Right forelimb (tissue), 1 donor: ENCODE measurements at regions not wholly inside any gene's neighbourhood (a gene's known extent, or its start where the extent isn't known, plus 50 kb on each side); places are given as distances from the start of the nearest gene placed in this dataset.

Experiments used
- DNase-seq: peaks from one replicate; pipeline ENCODE4 v3.0.0-alpha.2; 2018

DNA sequence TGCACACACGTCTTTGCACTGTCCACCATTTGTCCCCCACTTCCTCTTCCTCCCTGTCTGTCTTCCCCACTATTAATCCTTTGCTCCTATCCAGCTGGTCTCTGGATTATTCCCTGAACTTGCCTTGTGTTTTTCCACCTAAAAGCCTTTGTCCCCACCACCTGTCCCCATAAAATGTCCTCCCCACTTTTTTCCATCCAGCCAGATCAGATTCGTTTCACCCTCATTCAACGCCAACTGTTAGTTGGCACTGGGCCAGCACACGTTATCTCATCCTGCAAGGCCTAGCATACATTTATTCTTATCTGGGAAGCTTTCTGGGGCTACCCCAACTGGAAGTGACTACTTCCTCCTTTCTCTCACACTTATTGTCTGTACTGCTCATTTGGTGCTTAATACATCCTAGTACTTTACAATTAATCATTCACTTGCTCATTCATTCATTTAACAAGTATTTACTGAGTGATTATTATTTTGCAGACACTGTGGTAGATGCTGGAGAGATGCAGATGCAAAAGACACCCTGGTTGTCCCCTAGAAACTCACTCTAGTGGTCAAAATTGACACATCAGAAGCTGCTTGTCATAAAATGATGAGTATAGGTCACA is 96.2 kb downstream of the RASSF10 start:
- DNase-seq: peak; percentile 52

DNA sequence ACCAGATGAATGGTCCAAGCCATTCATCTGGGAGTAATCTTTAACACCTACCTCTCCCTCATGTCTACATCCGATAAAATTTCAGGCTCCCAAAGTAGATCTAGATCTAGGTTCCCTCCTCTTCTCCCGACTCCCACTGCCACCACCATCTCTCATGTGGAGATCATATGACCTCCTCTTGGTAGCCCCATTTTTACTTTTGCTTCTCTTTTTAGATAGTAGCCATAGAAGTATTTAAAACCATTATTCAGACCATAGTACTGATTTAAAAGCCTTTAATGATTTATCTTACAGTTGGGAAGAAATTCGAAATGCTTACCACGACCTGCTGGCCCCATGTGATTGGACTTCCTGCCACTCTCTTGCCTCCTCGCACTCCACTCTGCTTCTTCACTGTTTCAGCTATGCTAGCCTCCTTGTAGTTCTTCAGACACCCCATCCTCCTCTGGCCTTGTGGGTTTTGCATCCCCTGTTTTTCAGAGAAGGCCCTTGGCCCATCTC is 98.5 kb downstream of the RASSF10 start:
- DNase-seq: no peak

DNA sequence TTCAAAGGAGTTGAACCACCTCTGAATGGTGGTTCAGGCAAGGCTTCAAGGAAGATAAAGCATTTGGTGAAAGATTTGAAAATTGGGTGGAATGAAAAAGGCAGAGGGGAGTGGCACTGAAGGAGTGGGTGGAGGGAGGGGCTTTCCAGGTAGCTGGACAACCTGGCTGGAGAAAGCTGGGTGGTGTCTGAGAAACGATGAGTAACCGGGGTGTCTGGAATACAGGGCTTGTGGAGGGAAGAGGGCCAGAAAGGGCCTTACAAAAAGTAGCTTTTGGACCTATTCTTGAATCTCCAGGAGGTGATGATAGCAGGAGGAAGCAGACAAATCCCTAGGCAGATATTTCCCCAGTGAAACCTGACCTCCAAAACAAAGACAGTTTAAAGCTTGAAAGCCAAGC is 99.3 kb downstream of the RASSF10 start:
- DNase-seq: no peak

DNA sequence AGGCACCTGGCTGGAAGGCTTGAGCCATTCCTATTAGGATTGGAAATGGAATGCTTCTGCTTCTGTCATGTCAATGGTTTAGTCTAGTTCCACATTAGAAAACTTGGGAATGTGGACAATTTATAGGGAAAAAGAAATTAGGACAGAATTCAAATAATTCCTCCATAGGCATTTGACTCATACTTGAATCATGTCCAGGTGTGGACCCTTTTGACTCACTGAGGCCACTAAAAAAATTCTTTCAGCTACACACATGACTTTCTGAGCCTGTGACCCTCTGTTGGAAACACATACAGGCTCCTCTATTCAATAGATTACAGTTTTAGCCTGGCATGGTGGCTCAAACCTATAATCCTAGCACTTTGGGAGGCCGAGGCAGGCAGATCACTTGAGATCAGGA is 100.5 kb downstream of the RASSF10 start:
- DNase-seq: no peak

DNA sequence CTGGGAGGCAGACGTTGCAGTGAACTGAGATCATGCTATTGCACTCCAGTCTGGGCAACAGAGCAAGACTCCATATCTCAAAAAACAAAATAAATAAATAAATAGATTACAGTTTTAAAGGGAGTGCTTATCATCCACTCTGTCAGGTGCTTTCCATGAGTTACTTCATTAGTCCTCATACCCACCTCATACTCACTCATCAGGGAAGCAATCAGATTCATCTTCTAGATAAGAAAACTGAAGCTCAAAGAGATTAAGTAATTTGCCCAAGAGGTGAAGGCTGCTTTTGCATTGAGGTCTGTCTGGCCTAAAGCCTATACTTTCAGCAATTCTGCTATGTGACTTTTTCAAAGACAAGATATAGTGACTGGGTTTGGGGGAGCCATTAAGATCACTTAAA is 101.0 kb downstream of the RASSF10 start:
- DNase-seq: no peak

DNA sequence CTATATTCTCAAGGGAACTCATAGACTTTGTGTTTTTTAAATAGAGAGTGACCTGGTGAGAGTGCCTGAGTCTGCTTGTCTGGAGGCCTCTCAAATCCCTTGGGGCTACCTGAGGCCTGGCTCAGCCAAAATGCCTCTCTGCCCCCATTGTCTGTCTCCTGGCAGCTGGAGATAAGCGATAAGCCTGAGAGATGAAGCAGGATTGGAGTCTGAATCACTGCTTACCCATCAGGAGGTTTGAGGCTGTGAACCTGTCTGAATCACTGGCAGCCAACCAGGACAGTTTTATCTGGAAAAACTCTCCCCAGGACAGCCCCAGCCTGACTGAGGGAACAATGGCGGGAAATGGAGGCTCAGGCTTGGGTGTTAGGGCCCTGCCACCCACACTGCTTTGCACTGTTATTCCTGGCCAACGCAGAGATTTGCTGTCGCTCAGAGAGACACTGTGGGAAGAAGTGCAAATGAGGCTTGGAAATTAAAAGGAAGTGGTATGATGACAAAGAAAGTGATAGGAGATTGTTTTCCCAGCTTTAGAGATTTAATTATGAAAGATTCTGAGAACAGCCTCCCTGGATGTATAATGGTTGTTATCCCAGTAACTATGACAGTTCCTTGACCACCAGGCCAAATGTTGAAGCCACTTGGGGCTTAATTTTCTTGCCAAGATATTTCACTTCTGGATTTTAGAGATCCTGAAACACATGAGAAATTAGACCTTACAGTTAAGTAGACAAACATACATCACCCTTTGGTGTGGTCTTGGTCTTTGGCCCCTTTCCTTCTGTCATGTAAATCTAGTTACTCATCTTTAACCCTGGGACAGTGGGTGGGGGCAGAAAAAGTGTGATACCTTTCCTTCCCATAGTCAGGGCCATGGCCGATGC is 102.1 kb downstream of the RASSF10 start:
- DNase-seq: no peak

DNA sequence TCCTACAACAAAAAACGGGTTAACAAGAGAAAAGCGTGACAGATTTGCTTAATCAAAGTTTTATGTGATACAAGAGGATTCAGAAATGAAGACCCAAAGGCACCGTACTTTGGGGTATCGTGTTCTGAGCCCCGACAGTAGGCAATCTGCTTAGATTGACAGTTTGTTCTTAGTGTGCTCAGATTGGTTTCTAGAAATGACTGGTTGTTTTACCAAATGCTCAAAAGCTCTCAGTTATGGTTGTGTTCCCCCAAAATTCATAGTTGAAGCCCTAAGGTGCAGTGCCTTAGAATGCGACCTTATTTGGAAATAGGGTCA is 102.7 kb downstream of the RASSF10 start:
- no peak for DNase-seq

DNA sequence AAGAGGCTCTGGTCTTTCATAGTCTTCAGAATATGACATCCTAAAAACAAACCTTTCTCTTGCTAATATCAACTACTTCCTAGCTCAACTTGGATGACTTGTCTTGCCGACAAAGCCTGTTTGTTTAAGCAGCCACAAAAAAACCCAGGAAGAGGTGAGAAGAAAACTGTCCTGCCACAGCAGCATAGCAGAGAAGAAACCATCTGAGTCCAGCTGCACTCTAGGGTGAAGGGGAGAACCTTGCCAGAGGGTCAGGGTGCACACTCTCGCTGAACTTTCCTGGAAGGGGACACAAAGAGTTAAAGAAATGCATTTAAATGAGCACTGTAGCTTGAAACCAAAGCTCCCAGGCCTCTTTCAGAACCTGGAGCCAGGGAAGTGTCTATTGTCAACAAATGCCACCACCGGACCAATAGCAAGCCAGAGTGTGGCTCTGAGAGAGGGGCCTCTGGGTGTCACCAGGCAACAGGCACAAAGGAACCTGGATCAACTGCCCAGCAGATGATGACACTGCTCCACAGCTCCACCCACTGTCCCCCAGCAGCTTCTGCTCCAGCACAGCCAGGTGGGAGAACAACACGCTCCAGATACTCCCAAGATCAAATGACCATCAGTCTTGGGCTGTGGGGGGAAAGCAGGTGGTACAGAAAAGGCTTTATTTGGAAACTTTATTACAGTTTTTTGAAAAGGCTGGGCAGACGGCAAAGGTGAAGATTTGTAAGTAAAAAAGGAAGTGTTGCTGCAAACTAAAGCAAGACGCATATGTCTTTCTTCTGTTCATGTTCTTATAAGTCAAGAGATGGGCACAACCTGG is 105.7 kb downstream of the RASSF10 start:
- no peak for DNase-seq

DNA sequence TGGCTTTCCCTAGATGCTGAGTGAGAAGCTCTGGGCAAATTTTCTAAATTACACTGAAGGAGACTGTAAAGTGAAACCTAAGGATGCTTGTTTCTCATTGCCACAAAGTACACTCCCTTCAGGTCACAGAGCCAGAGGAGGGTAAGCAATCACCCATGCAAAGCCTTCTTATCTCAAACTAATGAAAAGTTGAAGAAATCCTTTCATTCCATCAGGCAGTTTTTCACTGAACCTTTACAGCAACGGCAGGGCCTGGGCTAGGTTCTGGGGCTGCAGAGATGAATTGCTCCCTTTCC is 106.2 kb downstream of the RASSF10 start:
- DNase-seq: no peak

DNA sequence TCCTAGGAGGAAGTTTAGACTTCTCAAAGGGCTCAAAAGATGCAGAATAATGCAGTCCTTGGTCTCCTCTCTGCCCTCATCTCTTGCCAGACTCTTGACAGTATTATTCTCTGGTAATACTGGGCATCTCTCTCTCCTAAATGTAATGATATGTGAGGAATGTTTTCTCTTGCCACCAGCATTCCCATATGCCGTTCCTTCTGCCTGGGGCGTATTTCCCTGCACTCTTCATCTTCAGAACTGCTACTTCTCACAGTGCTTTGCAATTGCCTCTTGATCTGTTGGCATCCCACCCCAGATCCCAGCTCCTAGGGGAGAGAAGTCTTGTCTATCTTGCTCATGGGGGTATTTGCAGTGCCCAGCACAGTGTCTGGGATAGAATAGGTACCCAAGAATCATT is 107.4 kb downstream of the RASSF10 start:
- no peak for DNase-seq

DNA sequence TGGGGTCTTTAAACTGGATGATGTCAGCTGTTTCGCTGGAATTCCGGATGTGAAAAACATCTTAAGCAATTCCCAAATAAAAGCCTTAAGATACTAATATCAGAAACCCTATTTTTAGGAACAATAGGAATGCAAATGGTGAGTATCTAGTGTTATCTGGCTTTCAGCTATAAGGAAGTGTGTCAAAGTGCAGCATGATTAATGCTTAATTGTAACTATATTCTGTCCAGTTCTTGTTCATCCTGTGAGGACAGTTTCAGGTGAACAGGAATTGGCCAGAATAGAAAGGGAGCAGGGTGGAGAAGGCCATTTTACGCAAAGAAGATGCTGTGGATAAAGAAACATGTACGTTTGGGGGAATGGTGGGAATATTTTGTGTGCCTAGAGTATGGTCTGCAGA is 108.2 kb downstream of the RASSF10 start:
- no peak for DNase-seq

DNA sequence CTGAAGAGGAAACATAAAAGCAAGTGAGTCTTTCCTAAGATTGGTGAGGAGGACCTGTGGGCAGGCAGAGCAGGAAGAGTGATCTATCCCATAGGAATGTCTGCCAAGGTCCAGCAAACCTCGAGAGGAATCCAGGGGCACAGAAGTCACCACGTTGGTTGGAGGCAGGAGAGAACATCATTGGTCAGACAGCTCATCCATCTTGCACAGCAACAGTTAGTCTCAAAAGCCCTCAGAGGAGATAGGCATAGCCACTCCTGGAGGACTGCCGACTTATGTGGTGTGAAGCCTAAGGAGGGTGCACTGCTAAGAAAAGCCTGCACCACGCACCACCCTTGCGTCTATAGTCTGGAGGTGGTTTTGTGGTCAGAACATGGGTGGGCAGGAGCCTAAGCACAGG is 109.1 kb downstream of the RASSF10 start:
- no peak for DNase-seq

DNA sequence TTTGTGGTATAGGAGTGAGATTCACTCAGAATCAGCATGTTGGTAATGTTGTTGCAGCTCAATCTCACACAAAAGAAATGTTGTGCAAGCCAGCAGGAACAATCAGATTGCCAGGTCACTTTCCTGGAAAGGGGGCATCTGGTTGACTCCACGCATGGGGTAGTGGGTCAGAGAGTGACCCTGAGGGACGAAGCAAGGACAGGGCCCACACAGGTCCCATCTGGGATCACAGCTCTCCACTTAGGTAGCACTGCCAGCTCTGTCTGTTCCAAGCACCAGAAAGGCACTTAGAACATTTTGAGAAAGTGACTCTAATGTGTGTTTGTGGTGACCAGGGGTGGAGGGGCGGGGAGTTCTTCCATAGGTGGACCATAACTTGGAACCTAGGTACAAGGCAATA is 109.5 kb downstream of the RASSF10 start:
- no peak for DNase-seq

DNA sequence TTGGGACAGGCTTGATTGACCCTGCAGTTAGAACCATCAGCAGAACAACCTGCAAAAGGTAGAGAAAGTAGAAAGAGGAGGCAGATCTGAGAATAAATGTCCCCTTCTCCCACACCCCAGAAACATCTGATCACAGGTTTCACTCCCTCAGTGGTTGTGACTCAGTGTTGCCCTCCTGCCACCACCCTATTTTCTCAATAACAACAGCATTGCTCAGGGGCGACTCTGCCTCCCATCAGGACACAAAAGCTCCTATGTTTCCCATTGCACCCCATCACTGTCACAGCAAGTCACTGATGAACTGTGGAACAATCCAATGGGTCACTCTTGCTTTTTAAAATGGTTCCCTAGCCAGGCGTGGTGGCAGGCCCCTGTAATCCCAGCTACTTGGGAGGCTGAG is 110.2 kb downstream of the RASSF10 start:
- DNase-seq: no peak

DNA sequence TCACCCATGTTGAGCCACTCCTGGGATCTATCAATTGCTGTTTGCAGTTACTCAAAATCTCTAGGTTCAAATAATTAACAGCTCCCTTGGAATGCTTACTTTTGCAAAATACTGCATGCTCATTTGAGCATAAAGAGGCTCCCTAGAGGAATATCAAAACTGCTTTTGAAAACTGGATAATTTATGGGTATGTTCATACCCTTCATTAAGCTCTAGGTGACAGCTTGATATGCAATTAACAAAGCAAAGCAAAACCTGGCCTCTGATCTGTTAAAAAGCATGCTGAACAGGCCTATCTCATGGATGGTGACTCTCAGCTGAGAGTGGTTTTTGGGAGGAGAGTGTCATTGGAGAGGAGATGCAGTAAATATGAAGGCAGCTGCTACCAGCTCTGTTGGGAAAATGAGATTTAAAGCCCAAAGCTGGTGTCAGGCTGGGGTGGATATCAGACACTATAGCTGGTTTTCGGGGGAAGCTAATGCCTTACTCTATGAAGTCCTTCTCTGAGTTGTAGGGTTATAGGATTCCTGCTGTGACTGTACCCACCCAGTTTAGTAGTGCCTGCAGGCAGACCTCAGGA is 110.9 kb downstream of the RASSF10 start:
- no peak for DNase-seq

DNA sequence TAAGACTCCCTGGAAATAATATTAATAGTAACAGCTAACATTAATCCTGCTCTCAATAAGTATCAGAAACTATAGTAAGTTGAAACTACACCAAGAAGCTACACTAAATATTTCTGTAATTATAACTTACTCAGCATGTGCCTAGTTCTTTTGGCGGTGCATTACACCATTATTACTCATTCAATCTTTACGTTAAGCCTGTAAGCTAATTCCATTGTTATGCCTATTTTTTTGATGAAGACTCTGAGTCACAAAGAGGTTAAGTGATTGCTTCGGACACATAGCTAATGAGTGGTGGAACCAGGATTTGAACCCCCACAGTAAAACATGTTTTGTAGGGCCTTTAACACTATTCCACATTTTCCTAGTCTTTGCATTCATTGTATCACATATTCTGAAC is 111.6 kb downstream of the RASSF10 start:
- no peak for DNase-seq

DNA sequence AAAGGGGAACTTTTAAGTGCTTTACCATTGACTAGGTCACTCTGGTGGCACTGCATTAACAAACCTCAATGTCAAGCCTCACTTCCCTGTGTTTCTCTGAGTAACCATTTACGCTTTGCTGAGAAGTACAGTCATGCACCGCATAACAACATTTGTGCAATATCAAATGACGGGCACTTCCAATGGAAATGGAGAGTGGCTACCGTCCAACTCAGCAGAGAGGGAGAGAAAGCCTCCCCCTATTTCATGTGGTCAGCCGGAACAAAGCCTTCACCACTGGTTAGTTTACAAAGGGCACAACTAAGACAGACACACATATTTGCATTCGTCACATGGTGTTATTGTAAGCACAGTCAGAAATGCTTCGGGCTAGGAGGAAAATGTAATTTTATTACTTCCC is 117.3 kb downstream of the RASSF10 start:
- no peak for DNase-seq

DNA sequence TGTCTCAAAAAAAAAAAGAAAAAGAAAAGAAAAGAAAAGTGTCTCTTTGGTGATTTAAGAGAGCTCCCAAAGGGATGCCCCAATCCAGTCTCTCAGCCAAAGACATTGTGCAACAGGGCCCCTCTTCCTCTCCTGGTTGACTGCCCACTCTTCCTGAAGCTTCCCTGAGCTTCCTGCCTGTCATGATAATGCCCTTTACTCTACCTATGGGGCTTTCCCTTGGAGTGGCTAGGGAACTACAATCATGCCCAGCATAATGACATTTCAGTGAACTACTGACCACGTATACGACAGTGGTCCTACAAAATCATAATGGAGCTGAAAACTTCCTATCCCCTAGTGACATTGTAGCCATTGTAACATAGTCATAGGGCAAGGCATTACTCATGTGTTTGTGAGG is 118.0 kb downstream of the RASSF10 start:
- no peak for DNase-seq

DNA sequence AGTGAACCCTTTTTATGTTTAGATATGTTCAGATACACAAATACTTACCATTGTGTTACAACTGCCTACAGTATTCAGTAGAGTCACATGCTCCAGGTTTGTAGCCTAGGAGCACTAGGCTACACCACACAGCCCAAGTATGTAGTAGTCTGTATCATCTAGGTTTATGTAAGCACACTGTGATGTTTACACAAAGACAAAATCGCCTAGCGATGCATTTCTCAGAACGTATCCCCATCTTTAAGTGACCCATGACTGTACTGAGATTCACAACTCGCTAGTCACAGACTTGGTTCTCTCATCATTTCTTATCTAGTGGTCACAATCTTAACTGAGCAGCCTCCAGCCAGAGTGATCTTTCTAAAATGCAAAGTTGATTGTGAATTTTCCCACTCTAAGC is 119.2 kb downstream of the RASSF10 start:
- no peak for DNase-seq

DNA sequence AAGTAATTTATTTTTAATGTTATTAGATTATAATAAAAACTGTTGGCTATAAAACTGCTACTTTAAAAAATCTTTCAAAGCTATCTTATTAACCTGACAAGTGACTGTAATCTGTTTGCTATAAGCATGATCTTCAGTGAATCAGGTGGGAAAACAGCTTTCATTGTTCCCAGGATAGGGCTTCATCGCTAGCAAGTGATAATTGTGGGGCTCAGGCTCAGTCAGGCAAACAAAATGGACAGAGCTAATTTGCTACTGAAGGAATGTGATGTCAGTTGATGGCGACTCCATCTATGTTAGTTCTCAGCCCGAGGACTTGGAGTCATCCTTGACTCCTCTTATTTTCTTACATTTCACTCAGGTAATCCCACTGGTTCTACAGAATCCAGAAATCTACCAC is 125.0 kb downstream of the RASSF10 start:
- no peak for DNase-seq

DNA sequence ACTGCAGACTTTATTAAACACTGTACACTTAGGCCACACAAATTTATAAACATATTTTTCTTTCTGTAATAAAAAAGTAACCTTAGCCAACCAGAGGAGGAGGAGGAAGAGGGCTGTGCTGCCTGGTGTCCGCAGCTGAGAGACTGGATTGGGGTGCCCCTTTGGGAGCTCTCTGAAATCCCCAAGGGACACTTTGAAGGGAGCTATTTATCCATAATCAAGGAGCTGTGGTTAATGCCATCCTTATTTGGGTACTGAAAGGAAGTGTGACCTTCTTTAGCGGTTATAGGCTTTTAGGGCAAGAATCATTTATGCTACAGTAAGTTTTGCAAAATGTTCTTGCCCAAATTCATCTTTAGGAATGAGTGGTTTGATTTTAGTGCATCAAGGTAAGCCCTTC is 125.8 kb downstream of the RASSF10 start:
- DNase-seq: no peak

DNA sequence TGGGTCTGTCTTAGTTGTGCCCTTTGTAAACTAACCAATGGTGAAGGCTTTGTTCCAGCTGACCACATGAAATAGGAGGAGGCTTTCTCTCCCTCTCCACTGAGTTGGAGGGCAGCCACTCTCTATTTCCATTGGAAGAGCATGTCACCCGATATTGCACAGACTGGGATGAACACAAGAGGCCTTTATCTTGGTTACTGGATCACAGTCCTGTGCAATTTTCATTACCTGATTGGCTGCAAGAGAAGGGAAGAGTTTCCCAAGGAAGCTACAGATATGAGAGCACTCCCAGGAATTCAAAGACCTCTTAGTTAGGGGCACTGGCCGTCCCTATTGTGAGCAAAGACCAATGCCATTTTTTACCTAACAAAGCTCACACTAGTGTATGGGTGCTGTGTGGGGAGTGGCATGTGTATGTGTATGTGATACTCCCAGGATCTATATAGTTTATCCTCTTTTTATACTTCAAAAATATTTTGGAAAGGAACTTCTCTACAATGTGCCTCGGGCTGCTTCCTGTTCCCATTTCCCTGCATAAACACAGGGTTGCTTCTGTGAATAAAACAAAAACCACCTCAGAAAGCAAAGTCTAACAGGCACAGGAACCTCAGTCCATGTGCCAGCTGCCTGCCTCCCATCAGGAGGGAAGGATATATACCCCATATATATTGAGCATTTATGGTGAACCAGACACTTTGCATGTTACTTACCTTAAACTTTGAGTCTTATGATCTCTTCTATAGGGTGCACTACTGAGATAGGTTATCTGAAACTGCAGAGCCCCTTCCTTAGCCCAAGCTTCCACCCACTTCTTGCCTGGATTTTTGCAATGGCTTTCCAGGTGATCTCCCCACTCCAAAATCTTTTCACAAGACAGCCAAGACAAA is 126.5 kb downstream of the RASSF10 start:
- no peak for DNase-seq

DNA sequence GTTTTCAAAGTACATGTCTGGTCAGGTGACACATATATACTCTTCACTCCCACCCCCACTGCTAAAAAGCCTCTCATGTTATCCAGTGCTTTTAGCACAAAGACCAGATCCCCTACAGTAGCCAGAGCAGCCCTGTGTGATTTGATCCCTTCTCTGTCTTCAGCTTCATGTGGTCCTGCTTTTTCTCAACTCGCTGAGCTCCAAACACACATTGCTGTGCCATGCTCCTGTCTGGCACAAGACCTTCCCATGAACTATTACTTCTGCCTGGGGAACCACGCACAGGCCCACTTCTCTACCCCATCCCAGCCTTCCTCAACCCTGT is 127.1 kb downstream of the RASSF10 start:
- no peak for DNase-seq
